NCI-H1436 treated with DMSO at 0.1 percent for 48 hours (cell line): ENCODE measurements at regions not wholly inside any gene's neighbourhood (a gene's known extent, or its start where the extent isn't known, plus 50 kb on each side); places are given as distances from the start of the nearest gene placed in this dataset.

Experiments
- DNase-seq: peaks from one replicate; lab custom pipeline; 2025; lab: John Stamatoyannopoulos, UW

DNA sequence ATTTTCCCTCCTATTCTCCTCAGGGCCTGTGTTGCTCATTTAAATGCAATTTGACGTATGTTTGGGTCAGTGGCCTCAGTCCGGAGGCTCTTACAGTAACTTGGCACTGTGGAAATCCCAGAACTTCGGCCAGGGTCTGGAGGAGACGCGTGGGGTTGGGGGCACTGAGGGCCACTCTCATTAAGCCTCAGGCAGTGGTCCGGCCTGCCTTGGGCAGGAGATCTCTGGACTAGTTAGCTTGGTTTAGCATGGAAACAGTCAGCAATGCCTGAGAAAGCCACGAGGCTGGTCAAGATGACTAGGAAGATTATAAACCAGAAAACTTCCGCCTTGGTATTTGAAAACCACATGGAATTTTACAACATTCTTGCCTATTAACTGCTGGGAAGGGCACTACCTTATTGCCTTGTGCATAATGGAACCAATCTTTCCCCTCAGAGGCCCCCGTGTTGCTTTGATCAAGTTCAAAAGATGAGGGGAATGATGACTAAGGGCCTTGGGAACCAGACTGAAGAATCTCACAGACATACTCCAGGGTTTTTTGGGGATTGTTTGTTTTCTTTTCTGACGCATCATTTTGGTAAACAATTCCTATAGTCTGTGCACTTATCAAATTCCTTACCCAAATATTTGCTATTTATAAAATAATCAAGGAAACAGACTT is 206.0 kb upstream of the PREP start:
- DNase-seq, result no peak

DNA sequence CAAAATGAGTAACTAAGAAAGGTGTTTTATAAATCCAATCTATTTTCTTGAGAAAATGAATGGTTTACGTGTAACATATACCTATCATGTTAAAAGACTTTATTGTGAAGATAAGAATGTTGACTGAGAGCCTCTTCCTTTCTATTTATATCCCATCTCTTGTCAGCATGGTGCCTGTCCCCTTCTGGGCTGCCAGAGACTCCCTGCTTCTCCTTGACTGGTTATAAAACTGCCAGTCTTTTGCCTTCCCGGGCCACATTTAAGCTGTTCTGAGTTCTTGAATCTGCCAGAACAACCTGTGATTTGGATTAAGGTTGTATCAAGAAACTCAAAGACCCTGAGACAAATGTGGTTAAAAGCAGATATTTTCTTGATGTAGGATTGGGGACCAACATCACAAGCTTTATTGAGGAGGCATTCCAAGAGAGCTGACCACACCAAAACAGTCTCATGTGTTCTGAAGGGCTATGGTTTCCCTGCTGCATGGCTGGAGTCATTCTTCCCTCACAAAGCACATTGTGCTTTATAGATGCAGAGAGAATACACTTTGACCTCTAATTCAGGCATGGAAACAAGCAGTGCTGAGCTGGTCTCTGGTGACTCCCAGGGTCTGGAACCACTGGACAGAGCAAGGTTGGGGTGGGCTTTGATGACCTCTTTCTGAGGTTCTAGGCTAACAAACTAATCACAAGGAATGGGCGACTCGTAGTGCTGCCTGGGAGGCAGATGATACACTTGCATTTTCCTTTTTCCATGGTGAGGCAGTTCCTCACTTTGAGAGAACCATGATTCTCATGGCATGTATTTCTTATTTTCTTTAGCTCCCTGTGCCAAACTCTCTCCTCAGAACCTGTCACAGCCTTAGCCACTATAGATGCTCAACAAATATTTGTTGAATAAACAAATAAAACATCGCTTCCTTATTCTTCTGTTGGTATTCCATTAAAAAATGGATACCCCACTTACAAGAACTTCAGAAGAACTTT is 205.0 kb upstream of the PREP start:
- DNase-seq, result no peak

DNA sequence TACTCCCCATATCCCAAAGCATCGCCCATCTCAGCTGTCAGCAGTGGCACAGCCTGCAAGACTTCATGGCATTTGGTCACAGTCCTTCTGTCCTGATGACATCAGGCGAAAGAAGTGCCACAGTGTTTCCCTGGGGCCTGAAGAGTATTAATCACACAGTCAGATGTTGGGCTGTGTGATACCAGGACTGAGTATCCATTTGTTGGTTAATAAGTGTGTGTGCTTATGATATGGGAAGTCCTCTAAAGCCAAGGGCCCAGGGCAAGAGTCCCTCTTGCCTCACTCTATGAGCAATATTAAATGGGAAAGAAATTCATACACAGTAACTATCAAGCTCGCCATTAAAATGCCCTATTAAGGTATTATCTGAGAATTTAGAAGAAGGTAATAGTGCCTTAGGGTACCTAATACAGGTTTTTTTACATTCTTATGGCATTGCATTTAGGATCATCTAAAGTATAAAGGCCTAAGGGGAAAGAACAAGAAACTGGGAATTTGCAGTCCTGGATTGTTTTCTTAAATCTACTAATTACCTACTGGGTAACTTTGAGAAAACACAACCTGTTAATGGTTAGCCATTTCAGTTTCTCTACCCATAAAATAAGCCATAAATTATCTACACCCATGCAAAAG is 204.1 kb upstream of the PREP start:
- DNase-seq, result no peak

DNA sequence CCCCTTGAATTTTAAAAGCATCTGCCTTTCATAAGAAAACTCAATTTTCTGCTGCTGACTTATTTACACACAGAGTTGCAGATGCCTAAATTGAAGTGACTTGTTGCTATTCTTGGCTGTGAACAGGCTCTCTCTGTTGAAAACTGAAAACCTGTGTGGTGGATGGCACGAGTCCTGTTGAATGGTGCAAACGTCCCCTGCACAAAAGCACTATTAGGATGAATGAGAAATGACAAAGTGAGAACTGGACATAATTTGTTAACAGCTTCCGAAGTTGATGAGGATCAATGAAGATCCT is 201.7 kb upstream of the PREP start:
- no peak for DNase-seq

DNA sequence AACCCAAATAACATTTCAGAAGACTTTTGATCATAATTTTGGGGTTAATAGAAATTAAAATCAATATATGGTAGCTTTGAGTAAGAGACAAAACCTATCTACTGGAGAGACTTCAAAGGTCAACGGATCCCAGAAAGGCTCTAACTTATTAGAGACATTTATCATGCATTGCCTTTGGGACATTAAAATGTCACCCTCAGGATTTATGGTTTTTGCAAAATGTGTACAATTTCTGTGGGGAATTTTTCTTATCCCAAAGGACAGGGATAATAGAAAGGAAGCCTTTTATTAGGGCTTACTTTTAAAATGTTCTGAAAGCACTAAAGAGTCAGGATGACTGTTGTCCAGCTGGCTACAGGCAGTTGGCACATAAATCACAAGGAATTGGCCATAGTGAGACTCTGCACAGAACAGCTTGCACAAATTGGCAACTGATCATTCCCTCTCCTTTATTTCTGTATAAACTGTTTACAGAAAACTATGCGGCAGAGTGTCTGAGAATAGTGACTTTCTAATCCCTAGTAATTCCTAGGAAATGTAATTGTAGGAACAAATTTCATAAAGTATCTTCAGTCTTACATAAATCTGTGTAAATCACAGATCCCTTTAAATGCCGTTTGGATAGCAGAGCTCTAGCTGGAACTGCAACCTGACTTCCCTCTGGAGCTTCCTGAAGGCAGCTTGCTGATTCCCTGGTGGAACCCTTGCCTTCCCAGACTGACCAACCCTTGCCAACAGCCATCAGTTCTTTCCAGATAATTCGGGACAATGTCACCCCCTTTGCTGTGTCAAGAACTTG is 201.1 kb upstream of the PREP start:
- no peak for DNase-seq

DNA sequence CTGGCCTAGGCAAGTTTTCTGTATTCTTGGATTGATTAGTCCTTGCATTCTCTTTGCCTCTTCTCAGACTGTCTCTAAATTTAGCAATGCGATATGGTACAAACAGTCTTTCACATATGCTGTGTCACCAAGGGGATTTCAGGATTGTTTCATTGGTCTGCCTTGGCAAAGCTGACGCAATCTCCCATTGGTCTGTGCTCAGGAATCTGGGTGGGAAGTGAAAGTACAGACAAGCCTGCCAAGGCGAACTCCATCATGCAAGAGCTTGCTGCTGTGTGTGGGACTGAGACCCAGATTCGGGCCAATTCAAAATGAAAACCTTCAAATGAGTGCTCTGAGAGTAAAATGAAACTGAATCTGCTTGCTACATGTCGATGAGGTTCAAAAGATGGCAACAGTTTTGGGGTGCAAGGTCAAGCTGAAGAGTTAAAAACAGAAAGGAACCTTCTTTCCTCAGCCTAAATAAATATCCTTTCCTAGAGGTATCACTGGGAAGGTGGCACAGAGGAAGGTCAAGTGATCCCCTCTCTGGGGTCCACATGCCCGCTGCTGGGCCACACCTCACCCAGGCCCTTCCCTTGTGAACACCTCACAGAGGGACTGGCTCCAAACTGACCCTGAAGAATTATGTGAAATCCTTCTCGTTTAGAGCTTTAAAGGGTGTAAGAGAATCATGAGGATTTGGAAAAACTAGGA is 198.8 kb upstream of the PREP start:
- no peak for DNase-seq

DNA sequence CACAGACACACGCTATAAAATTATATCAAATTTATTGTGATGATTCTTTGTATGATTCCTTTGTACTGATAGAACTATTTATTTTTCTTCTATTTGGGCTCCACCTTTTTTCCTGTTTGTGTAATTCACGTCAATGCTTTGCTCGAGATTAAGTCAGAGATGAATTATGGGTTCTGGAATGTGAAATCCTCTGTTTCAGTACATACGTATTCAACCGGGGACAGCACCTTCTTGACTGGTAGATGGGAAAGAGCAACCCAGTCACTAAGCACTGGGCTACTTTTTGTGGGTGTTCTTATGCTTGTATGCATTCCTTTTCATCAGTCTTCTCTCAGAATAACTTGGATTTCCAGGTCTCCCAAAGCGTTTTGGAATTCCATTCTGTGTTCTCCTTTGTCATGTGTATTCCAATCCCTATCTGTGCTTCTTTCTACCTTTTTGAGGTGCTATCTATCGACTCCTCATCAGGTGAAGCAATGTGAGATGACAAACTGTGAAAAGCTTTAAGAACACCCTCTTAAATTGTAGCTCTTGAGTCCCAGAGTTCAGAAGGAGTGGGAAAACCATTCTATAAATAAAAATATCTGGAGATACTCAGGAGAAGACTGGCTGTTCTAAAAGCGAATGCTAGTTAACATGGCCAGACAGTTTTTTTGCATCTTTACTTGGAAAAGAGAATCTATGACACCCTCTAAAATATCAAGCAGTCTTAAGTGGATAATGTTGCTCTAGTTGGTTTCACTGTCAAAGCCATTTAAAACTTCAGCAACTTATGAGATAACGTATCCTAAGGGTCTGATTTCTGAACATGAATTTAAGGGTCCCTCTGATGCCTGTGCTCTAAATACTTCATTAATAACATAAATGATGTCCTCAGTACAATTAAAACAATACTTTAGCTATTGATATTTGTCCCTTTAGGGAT is 197.7 kb upstream of the PREP start:
- no peak for DNase-seq

DNA sequence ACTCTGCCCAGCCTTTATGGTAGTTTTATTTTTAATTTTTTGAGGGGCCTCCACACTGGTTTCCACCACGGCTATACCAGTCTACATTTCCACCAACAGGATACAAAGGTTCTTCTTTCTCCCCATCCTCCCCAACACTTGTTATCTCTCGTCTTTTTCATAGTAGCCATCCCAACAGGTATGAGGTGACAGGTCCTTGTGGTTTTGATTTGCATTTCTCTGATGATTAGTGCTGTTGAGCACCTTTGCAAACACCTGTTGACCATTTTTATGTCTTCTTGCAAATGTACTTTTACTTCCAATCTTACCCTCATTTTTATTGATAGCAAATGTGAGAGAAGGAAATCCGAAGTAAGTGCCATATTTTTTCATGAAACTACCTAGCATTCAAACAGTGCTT is 195.4 kb upstream of the PREP start:
- DNase-seq, result no peak

DNA sequence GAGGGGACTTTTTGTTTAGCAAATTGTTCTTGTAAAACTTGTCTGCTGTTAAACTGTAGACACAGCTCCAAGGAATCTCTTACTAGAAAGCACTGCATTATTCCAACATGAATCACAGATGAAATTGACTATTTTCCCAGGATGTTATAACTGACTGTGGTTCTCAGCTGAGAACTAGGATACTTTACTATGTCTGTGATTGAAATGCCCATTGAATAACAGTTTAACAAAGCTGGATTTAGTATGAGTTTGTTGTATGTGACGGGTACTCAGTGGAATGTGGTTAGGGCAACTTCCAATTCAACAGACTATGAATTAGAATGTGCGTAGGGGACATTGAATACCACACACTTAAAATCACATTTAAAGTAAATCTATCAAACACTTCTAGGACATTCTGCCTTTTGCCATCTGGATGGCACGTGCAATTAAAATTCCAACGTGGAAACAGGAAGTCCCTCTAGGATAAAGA is 193.4 kb upstream of the PREP start:
- DNase-seq, result no peak

DNA sequence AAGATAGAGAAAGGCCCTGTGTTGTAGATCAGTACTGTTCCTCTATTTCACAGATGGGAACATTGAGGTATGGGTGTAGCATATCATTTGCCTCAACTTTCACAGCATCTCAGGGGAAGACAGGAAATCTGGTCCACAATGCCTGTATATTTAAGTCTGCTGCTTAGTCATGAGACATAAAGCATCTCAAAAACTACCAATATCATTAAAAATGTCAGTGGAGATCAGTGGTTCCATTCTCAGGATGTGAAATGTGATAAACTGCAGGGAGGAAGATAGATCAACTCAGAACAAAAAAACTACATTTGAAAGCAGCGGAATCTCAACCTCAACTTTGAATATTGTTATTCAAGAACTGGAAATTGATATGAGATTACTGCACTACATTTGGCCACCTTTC is 192.9 kb upstream of the PREP start:
- no peak for DNase-seq

DNA sequence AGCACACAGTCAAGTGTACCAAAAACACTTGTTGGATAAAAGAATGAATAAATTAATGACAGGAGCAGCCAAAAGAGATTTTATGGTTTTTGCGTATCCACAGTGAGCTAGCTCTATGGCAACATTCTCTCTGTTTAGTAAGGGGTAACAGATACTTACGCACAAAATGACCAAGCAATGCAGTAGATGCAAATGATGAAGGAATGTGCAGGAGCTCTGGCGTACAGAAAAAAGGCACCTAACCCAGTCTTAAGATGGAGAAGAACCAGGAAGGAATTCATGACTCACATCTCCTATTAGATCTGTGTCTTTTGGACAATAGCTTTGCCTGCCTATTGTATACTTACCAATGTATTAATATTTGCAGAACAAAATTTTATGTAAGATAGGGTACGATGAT is 191.9 kb upstream of the PREP start:
- DNase-seq, result no peak

DNA sequence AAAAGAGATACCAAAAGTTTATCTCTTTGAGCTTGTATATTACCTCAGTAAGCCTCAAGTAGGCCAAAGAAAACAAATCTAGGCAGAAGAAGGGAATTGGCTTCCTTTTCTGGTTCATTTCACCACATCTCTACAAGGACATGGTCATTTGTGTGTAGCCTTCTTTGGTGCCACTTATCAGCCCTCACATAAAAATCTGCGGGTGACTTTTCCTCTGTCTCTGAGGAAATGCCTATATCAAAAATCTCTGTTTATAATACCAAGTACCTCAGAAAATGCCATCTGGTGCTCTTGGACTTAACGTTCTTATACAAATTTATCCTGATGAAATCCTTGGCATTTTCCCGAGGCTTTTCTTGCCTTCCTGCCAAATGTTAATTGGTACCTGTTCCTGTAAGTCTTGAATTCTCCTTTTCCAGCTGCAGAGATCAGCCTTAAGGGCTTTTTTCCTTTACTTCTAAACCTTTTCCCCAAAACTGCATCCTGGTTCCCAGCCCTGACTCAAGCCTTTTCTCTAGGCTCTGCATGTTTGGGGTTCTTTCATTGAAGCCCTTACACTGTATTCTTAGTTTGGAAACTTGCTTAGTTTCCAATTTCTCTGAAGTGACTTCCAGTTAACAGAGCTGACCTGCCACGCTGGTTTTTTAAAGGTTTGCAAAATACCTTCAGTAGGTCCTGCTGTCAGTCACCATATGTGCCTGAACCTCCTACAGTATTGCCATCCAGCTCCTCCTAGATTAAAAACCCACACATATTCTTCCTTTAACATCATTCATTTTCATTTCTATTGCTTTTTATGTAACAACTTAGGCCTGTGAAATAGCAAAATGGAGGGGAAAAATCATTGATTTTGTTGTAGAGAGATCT is 191.2 kb upstream of the PREP start:
- DNase-seq, result no peak

DNA sequence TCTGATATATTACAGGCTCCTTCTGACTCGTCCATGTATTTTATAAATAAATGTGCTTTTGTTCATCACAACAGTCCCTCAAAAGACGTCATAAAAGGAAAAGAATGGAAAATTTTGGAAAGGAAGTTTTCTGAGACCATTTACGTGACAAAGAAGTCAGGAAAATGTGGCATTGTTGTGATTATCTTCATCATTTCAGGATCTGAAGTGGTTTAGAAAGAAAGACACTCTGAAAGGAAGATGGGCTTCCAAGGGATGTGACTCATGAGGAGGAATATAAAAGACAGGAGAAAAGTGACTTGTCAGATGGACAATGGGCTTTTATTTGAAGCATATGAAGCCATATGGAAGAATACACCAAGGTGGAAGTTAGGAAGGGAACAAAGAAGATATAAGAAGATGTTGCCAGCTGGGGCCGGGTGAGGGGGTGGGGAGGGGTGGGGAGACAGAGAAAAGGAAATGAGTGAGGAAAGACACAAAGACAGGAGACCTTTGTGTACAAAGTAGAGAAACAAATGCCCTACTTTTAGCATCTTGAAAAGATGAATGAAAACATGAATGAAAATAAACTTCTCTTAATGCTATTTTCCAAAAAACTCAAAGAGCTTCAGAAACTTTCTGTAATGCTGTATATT is 190.3 kb upstream of the PREP start:
- no peak for DNase-seq

DNA sequence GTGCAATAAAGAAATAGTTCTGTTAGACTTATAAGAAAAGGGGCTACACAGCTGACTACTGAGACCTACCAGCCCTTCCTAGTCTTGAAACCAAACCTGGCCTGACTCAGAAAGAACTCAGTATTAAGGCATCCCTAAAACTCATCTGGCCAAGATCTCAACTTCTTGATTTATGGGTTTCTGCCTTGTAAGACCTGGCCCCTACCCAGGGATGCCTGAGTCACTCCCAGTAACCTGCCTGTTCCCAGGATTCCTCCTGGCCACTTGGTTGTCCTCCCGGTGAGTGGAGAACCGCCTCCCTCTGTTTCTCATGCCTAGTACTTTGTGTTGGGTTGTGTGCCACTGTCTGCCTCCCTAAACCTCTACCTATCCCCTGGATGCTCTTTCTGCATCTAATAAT is 189.4 kb upstream of the PREP start:
- no peak for DNase-seq

DNA sequence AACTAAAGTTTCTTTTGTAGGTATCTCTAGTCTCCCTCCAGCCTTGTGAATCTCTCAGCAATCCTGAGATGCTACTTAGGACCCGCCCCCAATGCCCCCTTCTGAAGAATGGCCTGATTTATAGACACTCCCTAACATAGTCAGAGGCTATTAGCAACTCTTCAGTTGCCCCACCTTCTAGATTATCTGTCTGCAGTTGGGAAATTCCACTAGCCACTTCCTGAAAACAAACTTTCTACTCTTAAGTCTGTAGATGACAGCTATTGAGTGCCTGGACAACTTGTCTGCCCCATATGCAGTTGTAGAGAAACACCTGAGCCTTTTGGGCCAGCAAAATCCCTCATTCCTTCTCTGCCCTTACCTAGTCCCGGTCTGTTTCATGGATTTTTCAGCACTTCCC is 188.2 kb upstream of the PREP start:
- DNase-seq, result no peak

DNA sequence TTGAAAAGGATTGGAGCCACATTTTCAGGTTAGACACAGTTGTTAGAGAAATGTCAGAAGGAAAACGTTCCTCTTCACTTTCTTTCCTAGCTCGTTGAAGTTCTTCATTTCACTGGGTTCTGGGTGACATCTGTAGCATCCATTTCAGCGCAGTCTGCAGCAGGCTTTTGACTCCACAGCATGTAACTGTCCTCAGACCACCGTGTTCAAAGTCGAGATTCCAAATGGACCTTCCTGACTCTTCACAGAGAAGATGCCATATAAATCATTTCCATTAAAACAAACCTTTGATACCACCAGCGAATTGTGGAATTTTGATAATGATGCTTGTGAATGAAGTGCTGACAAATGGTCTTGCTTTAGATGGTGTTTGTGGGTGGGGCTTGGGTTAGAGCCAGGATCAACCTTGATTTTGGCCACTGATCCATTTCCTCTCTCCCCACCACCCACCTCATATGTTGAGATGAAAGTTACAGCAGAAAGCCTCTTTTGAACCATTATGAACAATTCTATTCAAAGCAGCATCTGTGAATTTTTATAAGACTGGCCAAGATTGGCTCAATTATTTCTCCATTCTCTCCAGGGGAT is 185.3 kb upstream of the PREP start:
- DNase-seq, result no peak

DNA sequence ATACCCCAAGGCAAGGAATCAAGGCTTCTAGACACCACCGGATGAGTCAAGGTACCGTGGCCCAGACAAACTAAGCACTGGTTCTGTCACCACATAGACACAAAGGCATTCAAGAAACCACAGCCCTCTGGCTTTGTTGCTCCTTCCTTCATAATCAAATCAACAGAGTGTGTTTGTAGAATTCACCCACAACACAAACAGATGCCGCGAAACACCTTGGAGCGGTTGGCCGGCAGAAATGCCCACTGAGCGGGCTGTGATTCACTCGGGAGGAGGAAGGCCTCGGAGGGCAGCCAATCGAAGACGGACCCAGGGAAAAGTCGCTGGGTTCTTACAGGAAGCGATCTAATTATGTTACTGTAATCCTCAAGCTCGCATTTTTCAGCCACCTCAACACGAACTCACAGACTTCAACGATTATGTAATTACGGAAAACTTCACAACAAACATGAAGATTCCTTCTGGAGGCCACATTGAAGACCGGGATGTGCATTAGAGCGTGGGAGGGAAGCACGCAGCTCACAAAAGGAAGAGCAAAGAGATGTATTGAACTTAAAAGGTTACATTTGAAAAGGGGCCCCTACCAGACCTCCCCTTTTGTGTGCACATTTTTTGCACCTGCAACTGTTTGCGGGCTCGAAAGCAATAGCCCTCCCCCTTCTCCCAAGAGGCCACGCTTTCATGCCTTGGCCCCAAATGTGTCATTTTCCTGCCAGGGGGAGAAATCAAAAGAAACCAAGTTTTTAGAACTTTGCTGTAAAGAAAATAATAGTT is 184.7 kb upstream of the PREP start:
- DNase-seq, result no peak

DNA sequence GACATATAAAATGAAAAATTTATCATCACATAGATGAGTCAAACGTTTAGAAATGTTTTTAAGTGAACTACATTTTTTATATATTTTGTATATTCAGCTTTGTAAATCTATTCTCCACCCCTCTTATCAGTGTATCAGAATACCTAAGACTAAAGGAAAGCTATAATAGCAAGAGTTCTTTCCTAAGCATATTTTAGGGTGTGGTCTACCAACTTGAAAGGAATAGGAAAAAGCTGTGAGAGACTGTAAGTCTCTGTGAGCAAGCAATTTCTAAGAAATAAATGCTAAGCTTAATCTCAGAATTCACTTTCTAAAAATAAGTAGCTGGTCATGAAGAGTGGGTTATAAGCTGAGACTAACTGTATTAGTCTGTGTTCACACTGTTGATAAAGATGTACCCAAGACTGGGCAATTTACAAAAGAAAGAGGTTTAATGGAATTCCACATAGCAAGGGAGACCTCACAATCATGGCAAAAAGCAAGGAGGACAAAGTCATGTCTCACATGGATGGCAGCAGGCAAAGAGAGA is 175.4 kb upstream of the PREP start:
- no peak for DNase-seq
